GM12878 (cell line): ENCODE measurements at regions not wholly inside any gene's neighbourhood (a gene's known extent, or its start where the extent isn't known, plus 50 kb on each side); places are given as distances from the start of the nearest gene placed in this dataset.

ENCODE experiments used
- ATAC-seq: fragments of 200-7000 bp; cut with Tn5 transposase; 3 replicates; pipeline ENCODE4 v1.9.1; 2020; ENCODE audit warnings: mild to moderate bottlenecking, moderate library complexity
- BruUV-seq: library from RNA; stranded (reverse); fragments of 400-500 nt; replicated peaks from 2 replicates; lab custom pipeline; 2021; lab: Mats Ljungman, UMichigan
- CTCF ChIA-PET: fragments of 300-600 bp; sonication (Branson Sonifier 250); formaldehyde crosslinking; extraction: SDS; loops from one replicate; lab custom pipeline; 2021; ENCODE audit warnings: inconsistent platforms; lab: Yijun Ruan, JAX
- POLR2A ChIA-PET: fragments of 350-600 bp; formaldehyde crosslinking; extraction: SDS; loops from one replicate; lab custom pipeline; 2021; ENCODE audit warnings: inconsistent platforms; lab: Charles Lee
- RAD21 ChIA-PET: fragments of 300-600 bp; sonication (Branson Sonifier 250); formaldehyde crosslinking; loops from one replicate; lab custom pipeline; 2023; ENCODE audit warnings: antibody characterized with exemption; ENCODE audit not compliant: unreplicated experiment; lab: Charles Lee
- SMC1A ChIA-PET: fragments of 300-600 bp; sonication (Branson Sonifier 250); formaldehyde crosslinking; loops from one replicate; lab custom pipeline; 2023; ENCODE audit not compliant: unreplicated experiment, uncharacterized antibody; lab: Charles Lee
- DNase-seq: peaks from one replicate; pipeline ENCODE4 v3.0.0-alpha.2; 2011; ENCODE audit warnings: low read depth, low spot score
- FAIRE-seq: peaks from 3 replicates; lab custom pipeline; 2011; peaks lifted over from hg19 to GRCh38; lab: Jason Lieb, UNC
- H2AFZ ChIP-seq: 2 replicates; pipeline ENCODE4 v1.6.0; 2011; ENCODE audit warnings: low read depth, low read length, control low read depth; ENCODE audit not compliant: control insufficient read depth
- H3K27ac ChIP-seq: 2 replicates; pipeline ENCODE4 v1.5.1; 2011; ENCODE audit warnings: control low read depth; ENCODE audit not compliant: control insufficient read depth, insufficient read depth
- H3K27me3 ChIP-seq, 2 experiments: replicated peaks in 1 of 2; 2 replicates each; pipeline versions ENCODE4 v1.6.0 to v1.6.1; 2011; ENCODE audit warnings: low read length in 1 of 2; ENCODE audit not compliant: control insufficient read depth in 2 of 2, insufficient read depth in 2 of 2
- H3K36me3 ChIP-seq, 2 experiments: 2 replicates each; pipeline ENCODE4 v1.5.1; 2011; ENCODE audit warnings: low read length in 1 of 2; ENCODE audit not compliant: control insufficient read depth in 2 of 2, insufficient read depth in 2 of 2
- H3K4me1 ChIP-seq: 2 replicates; pipeline ENCODE4 v1.6.1; 2011; ENCODE audit warnings: mild to moderate bottlenecking, low read length, moderate library complexity, mixed read lengths; ENCODE audit not compliant: control insufficient read depth, insufficient read depth
- H3K4me2 ChIP-seq: 2 replicates; pipeline ENCODE4 v1.6.0; 2011; ENCODE audit warnings: control low read depth; ENCODE audit not compliant: control insufficient read depth, insufficient read depth
- H3K4me3 ChIP-seq: fragments of 200-600 bp; sonication (generic); 2 replicates; pipeline ENCODE4 v1.5.1; 2016
- H3K79me2 ChIP-seq: 2 replicates; pipeline ENCODE4 v1.6.0; 2011; ENCODE audit warnings: low read length; ENCODE audit not compliant: control insufficient read depth, insufficient read depth
- H3K9ac ChIP-seq: 2 replicates; pipeline ENCODE4 v1.8.0; 2011; ENCODE audit warnings: low read length, control low read depth, mixed read lengths; ENCODE audit not compliant: control insufficient read depth, insufficient read depth
- H3K9me3 ChIP-seq: replicated peaks from 3 replicates; pipeline ENCODE4 v1.5.1; 2011; ENCODE audit warnings: mild to moderate bottlenecking, low read length; ENCODE audit not compliant: control insufficient read depth, insufficient read depth
- H4K20me1 ChIP-seq: 2 replicates; pipeline ENCODE4 v1.6.0; 2011; ENCODE audit not compliant: control insufficient read depth, insufficient read depth
- ATF7 ChIP-seq: fragments of 450-650 bp; IDR thresholded peaks from 2 replicates; pipeline ENCODE4 v1.6.1; 2016; ENCODE audit warnings: low read depth, mild to moderate bottlenecking
- BRCA1 ChIP-seq: IDR thresholded peaks from 2 replicates; pipeline ENCODE4 v1.6.1; 2011; ENCODE audit warnings: low read depth, low read length, improper control_type of control experiment
- CEBPB ChIP-seq, 2 experiments: fragments of 150-350 bp in 1 of 2; IDR thresholded peaks; 2 replicates each; pipeline ENCODE4 v1.6.1; 2012 to 2014; ENCODE audit warnings: low read depth in 2 of 2, low read length in 2 of 2, borderline replicate concordance in 1 of 2, inconsistent platforms in 1 of 2
- EGR1 ChIP-seq, 2 experiments: IDR thresholded peaks; 1 replicate in 1 of 2; 2 replicates in 1 of 2; pipeline ENCODE4 v1.6.1; 2011 to 2012; ENCODE audit warnings: low read depth in 2 of 2, low read length in 2 of 2, borderline replicate concordance in 1 of 2, mild to moderate bottlenecking in 1 of 2, moderate library complexity in 1 of 2
- HCFC1 ChIP-seq: fragments of 150-350 bp; IDR thresholded peaks from 2 replicates; pipeline ENCODE4 v1.6.1; 2014; ENCODE audit warnings: low read length
- HDAC2 ChIP-seq: fragments of 200-600 bp; sonication (generic); IDR thresholded peaks from 2 replicates; pipeline ENCODE4 v1.6.1; 2017
- IKZF2 ChIP-seq, 2 experiments: fragments of 450-650 bp; IDR thresholded peaks; 2 replicates each; pipeline ENCODE4 v1.6.1; 2017; ENCODE audit warnings: mild to moderate bottlenecking in 2 of 2, moderate library complexity in 2 of 2
- KAT2A ChIP-seq: conservative IDR thresholded peaks from 2 replicates; pipeline ENCODE4 v1.6.1; 2011; ENCODE audit warnings: low read depth, low read length; ENCODE audit not compliant: control insufficient read depth
- LARP7 ChIP-seq: fragments of 450-650 bp; IDR thresholded peaks from 2 replicates; pipeline ENCODE4 v1.6.1; 2017; ENCODE audit warnings: mild to moderate bottlenecking
- MEF2A ChIP-seq: IDR thresholded peaks from 2 replicates; pipeline ENCODE4 v1.6.1; 2011; ENCODE audit warnings: low read depth, mild to moderate bottlenecking, low read length, moderate library complexity; ENCODE audit not compliant: insufficient read depth
- NR2C2 ChIP-seq: IDR thresholded peaks from 2 replicates; pipeline ENCODE4 v1.6.1; 2011; ENCODE audit warnings: borderline replicate concordance, low read depth; ENCODE audit not compliant: control insufficient read depth, insufficient read length
- NRF1 ChIP-seq: conservative IDR thresholded peaks from 2 replicates; pipeline ENCODE4 v1.6.1; 2011; ENCODE audit warnings: mild to moderate bottlenecking, low read depth, low read length, improper control_type of control experiment
- RAD21 ChIP-seq: IDR thresholded peaks from 2 replicates; pipeline ENCODE4 v1.6.1; 2011; ENCODE audit warnings: mild to moderate bottlenecking, low read depth, low read length, moderate library complexity; ENCODE audit not compliant: insufficient read depth
- RAD51 ChIP-seq: fragments of 450-650 bp; IDR thresholded peaks from 2 replicates; pipeline ENCODE4 v1.6.1; 2016; ENCODE audit warnings: moderate library complexity, mild to moderate bottlenecking, inconsistent platforms
- SIN3A ChIP-seq: IDR thresholded peaks from 2 replicates; pipeline ENCODE4 v1.6.1; 2012; ENCODE audit warnings: low read depth, low read length, improper control_type of control experiment
- ZNF622 ChIP-seq: fragments of 450-650 bp; IDR thresholded peaks from 2 replicates; pipeline ENCODE4 v1.6.1; 2017; ENCODE audit warnings: mild to moderate bottlenecking, inconsistent platforms
- WGBS: methylation state at CpG from one replicate; pipeline ENCODE4 v1.1.6; 2016; ENCODE audit warnings: low lambda C conversion rate; ENCODE audit not compliant: insufficient replicate concordance, insufficient coverage; ENCODE audit errors: missing lambda C conversion rate; 5-methylcytosine and 5-hydroxymethylcytosine counted together
- in situ Hi-C: fragments of 300-500 bp; cut with MboI; formaldehyde crosslinking; loops from 9 replicates; pipeline ENCODE4 v1.14.3; 2018; ENCODE audit warnings: mixed read lengths
- intact Hi-C: fragments of 100-400 bp; cut with micrococcal nuclease; formaldehyde crosslinking; loops from one replicate; pipeline ENCODE4 v1.14.2; 2022; ENCODE audit not compliant: unreplicated experiment
- TF ChIP-seq, protein P1 (sequence below), 3 experiments: IDR thresholded peaks in 2 of 3; conservative IDR thresholded peaks in 1 of 3; 2 replicates each; pipeline ENCODE4 v1.5.1; 2011; ENCODE audit warnings: low read depth in 3 of 3, low read length in 3 of 3, mild to moderate bottlenecking in 3 of 3, control low read depth in 2 of 3, moderate library complexity in 2 of 3, inconsistent platforms in 1 of 3, mixed read lengths in 1 of 3; ENCODE audit not compliant: control insufficient read depth in 2 of 3, insufficient read depth in 1 of 3; ENCODE audit errors: extremely low read depth in 1 of 3
- TF ChIP-seq, protein P2 (sequence below): fragments of 450-650 bp; formaldehyde crosslinking; IDR thresholded peaks from 2 replicates; pipeline ENCODE4 v1.4.0; 2020; ENCODE audit warnings: mild to moderate bottlenecking, moderate library complexity
- TF ChIP-seq, protein P3 (sequence below): fragments of 450-650 bp; IDR thresholded peaks from 2 replicates; pipeline ENCODE4 v1.6.1; 2018; ENCODE audit warnings: borderline replicate concordance, mild to moderate bottlenecking; ENCODE audit not compliant: partially characterized antibody

DNA sequence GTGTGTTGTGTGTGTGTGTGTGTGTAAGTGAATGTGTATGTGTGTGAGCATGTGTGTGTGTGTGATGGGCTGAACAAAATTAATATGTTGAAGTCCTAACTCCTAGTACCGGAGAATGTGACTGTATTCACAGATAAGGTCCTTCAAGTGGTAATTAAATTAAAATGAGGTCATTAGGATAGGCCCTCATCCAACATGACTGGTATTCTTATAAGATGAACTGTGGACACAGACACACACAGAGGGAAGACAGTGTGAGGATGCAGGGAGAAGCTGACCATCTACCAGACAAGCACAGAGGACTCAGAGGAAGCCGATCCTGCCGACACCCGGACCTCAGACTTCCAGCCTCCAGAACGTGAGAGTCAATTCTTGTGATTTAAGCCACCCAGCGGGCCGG, 91.2 kb upstream of the PGBD5 start:
- CTCF ChIA-PET: no interaction called here
- SMC1A ChIA-PET: no interaction called here
- POLR2A ChIA-PET: no interaction called here
- H3K4me3 ChIP-seq: no peak overlapping the region
- no peaks in the 10 kb centered on the region for H4K20me1 ChIP-seq
- H3K9me3 ChIP-seq: no peaks in the 10 kb centered on the region
- H2AFZ ChIP-seq: no peak overlapping the region
- H3K79me2 ChIP-seq: no peaks in the 10 kb centered on the region
- no peak overlapping the region for H3K9ac ChIP-seq
- no peak overlapping the region for H3K4me2 ChIP-seq
- no peaks in the 10 kb centered on the region for H3K27me3 ChIP-seq
- ATAC-seq (no peak), DNase-seq (no peak), FAIRE-seq (no peak)
- BruUV-seq: no TSS peak
- no peaks in the 10 kb centered on the region for H3K4me1 ChIP-seq
- TF ChIP-seq, protein P1, sequence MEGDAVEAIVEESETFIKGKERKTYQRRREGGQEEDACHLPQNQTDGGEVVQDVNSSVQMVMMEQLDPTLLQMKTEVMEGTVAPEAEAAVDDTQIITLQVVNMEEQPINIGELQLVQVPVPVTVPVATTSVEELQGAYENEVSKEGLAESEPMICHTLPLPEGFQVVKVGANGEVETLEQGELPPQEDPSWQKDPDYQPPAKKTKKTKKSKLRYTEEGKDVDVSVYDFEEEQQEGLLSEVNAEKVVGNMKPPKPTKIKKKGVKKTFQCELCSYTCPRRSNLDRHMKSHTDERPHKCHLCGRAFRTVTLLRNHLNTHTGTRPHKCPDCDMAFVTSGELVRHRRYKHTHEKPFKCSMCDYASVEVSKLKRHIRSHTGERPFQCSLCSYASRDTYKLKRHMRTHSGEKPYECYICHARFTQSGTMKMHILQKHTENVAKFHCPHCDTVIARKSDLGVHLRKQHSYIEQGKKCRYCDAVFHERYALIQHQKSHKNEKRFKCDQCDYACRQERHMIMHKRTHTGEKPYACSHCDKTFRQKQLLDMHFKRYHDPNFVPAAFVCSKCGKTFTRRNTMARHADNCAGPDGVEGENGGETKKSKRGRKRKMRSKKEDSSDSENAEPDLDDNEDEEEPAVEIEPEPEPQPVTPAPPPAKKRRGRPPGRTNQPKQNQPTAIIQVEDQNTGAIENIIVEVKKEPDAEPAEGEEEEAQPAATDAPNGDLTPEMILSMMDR (IDR thresholded peaks at IDR 0.05 in 2 of 3, conservative IDR thresholded peaks at IDR 0.05 in 1 of 3; ENCODE audit: control insufficient read depth in 2 of 3, extremely low read depth in 1 of 3, insufficient read depth in 1 of 3, low read depth in 3 of 3, low read length in 3 of 3): no peak
- TF ChIP-seq HCFC1 (no peak), SIN3A (no peak), BRCA1 (no peak), NR2C2 (no peak), NRF1 (no peak), MEF2A (no peak), LARP7 (no peak), HDAC2 (no peak), IKZF2 (IDR thresholded peaks at IDR 0.05) (no peak), ZNF622 (no peak), KAT2A (no peak), RAD21 (no peak), RAD51 (no peak), EGR1 (IDR thresholded peaks at IDR 0.05; ENCODE audit: borderline replicate concordance in 1 of 2, low read depth in 2 of 2, low read length in 2 of 2) (no peak), ATF7 (no peak), CEBPB (IDR thresholded peaks at IDR 0.05; ENCODE audit: borderline replicate concordance in 1 of 2, low read depth in 2 of 2, low read length in 2 of 2) (no peak)
- TF ChIP-seq, protein P2, sequence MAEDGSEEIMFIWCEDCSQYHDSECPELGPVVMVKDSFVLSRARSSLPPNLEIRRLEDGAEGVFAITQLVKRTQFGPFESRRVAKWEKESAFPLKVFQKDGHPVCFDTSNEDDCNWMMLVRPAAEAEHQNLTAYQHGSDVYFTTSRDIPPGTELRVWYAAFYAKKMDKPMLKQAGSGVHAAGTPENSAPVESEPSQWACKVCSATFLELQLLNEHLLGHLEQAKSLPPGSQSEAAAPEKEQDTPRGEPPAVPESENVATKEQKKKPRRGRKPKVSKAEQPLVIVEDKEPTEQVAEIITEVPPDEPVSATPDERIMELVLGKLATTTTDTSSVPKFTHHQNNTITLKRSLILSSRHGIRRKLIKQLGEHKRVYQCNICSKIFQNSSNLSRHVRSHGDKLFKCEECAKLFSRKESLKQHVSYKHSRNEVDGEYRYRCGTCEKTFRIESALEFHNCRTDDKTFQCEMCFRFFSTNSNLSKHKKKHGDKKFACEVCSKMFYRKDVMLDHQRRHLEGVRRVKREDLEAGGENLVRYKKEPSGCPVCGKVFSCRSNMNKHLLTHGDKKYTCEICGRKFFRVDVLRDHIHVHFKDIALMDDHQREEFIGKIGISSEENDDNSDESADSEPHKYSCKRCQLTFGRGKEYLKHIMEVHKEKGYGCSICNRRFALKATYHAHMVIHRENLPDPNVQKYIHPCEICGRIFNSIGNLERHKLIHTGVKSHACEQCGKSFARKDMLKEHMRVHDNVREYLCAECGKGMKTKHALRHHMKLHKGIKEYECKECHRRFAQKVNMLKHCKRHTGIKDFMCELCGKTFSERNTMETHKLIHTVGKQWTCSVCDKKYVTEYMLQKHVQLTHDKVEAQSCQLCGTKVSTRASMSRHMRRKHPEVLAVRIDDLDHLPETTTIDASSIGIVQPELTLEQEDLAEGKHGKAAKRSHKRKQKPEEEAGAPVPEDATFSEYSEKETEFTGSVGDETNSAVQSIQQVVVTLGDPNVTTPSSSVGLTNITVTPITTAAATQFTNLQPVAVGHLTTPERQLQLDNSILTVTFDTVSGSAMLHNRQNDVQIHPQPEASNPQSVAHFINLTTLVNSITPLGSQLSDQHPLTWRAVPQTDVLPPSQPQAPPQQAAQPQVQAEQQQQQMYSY: no peak
- TF ChIP-seq, protein P3, sequence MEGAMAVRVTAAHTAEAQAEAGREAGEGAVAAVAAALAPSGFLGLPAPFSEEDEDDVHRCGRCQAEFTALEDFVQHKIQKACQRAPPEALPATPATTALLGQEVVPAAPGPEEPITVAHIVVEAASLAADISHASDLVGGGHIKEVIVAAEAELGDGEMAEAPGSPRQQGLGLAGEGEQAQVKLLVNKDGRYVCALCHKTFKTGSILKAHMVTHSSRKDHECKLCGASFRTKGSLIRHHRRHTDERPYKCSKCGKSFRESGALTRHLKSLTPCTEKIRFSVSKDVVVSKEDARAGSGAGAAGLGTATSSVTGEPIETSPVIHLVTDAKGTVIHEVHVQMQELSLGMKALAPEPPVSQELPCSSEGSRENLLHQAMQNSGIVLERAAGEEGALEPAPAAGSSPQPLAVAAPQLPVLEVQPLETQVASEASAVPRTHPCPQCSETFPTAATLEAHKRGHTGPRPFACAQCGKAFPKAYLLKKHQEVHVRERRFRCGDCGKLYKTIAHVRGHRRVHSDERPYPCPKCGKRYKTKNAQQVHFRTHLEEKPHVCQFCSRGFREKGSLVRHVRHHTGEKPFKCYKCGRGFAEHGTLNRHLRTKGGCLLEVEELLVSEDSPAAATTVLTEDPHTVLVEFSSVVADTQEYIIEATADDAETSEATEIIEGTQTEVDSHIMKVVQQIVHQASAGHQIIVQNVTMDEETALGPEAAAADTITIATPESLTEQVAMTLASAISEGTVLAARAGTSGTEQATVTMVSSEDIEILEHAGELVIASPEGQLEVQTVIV: no peak
- in situ Hi-C loops: no loop called here
- intact Hi-C loops: no loop called here
- RAD21 ChIA-PET: no interaction called here
- 63% methylated on average over 7 of the region's 7 CpGs for WGBS
- no peak overlapping the region for H3K27ac ChIP-seq
- H3K36me3 ChIP-seq: no peaks in the 10 kb centered on the region
